ENCODE measurements at regions not wholly inside any gene's neighbourhood (a gene's known extent, or its start where the extent isn't known, plus 50 kb on each side); places are given as distances from the start of the nearest gene placed in this dataset.

- no peak for TF ChIP-seq NANOG (IDR thresholded peaks at IDR 0.05; ENCODE audit: insufficient read depth, low read depth, low read length, poor library complexity, severe bottlenecking)
- no peak for TF ChIP-seq RXRA (IDR thresholded peaks at IDR 0.05; ENCODE audit: insufficient read depth, low read depth, low read length)
- TF ChIP-seq USF2 (IDR thresholded peaks at IDR 0.05; ENCODE audit: low read length): no peak
- no peak for TF ChIP-seq SIRT6 (IDR thresholded peaks at IDR 0.05; ENCODE audit: low read length)
- no peak for TF ChIP-seq EZH2 (IDR thresholded peaks at IDR 0.05; ENCODE audit: low read depth, low read length, severe bottlenecking)
- no peak for TF ChIP-seq CHD2 (IDR thresholded peaks at IDR 0.05; ENCODE audit: low read length)
- no peak for TF ChIP-seq MAFK (IDR thresholded peaks at IDR 0.05; ENCODE audit: low read depth, low read length)
- TF ChIP-seq GABPA (IDR thresholded peaks at IDR 0.05; ENCODE audit: borderline replicate concordance, insufficient read depth, low read length): no peak
- no peak for TF ChIP-seq ATF3 (IDR thresholded peaks at IDR 0.05; ENCODE audit: insufficient read depth, low read depth, low read length)
These were observed 120.5 kb downstream of the SIK1 start (continued) for GRCh38 chr21:43306391-43306790.

All from H1 (cell line).